Progenitor cell of endocrine pancreas (in vitro differentiated cells): ENCODE measurements at regions not wholly inside any gene's neighbourhood (a gene's known extent, or its start where the extent isn't known, plus 50 kb on each side); places are given as distances from the start of the nearest gene placed in this dataset.

Experiments
- DNase-seq: peaks from one replicate; pipeline ENCODE4 v3.0.0; 2021; ENCODE audit warnings: low spot score; ENCODE audit not compliant: unreplicated experiment
- H3K27ac Mint-ChIP-seq: 2 replicates; pipeline ENCODE4 v1.8.0; 2021; ENCODE audit warnings: mild to moderate bottlenecking, moderate library complexity, mixed read lengths
- H3K27me3 Mint-ChIP-seq: 2 replicates; pipeline ENCODE4 v1.8.0; 2021; ENCODE audit warnings: mixed read lengths
- H3K36me3 Mint-ChIP-seq: 2 replicates; pipeline ENCODE4 v1.8.0; 2022; ENCODE audit warnings: mixed read lengths; ENCODE audit not compliant: insufficient read depth
- H3K4me1 Mint-ChIP-seq: 2 replicates; pipeline ENCODE4 v1.8.0; 2021; ENCODE audit warnings: low read depth, mixed read lengths
- H3K4me3 Mint-ChIP-seq: 2 replicates; pipeline ENCODE4 v1.8.0; 2021; ENCODE audit warnings: low read depth, mild to moderate bottlenecking, moderate library complexity, mixed read lengths
- H3K9me3 Mint-ChIP-seq: 2 replicates; pipeline ENCODE4 v1.8.0; 2021; ENCODE audit warnings: low read depth, mixed read lengths
- TF ChIP-seq, protein P1 (sequence below): fragments of 200-600 bp; sonication (generic); IDR thresholded peaks from one replicate; pipeline ENCODE4 v1.5.0; 2021; ENCODE audit warnings: antibody characterized with exemption, mild to moderate bottlenecking; ENCODE audit not compliant: unreplicated experiment

GRCh38 chr10:23611308-23612029 is 172.6 kb downstream of the OTUD1 start:
- no peaks in the 10 kb centered on the region for H3K36me3 Mint-ChIP-seq

DNA sequence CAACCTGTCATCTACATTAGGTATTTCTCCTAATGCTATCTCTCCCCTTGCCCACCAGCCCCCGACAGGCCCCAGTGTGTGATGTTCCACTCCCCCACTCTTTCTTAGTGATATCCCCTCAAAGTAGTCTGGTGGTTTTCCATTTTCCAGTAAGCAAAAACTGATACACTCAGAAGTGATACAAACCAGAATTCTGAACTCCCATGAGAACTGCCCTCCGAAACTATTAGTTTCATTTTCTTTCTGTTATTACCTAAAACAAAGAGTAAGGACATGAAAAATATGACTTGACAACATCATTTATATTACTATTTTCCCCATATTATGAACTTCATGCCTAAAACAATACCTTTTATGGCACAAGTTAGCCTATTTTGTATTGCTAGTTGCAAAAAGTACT is 175.0 kb downstream of the OTUD1 start:
- H3K27me3 Mint-ChIP-seq = no peaks in the 10 kb centered on the region
- H3K36me3 Mint-ChIP-seq = no peaks in the 10 kb centered on the region
- no peak overlapping the region for H3K4me3 Mint-ChIP-seq
- DNase-seq = no peak
- no peaks in the 10 kb centered on the region for H3K9me3 Mint-ChIP-seq
- TF ChIP-seq, protein P1, sequence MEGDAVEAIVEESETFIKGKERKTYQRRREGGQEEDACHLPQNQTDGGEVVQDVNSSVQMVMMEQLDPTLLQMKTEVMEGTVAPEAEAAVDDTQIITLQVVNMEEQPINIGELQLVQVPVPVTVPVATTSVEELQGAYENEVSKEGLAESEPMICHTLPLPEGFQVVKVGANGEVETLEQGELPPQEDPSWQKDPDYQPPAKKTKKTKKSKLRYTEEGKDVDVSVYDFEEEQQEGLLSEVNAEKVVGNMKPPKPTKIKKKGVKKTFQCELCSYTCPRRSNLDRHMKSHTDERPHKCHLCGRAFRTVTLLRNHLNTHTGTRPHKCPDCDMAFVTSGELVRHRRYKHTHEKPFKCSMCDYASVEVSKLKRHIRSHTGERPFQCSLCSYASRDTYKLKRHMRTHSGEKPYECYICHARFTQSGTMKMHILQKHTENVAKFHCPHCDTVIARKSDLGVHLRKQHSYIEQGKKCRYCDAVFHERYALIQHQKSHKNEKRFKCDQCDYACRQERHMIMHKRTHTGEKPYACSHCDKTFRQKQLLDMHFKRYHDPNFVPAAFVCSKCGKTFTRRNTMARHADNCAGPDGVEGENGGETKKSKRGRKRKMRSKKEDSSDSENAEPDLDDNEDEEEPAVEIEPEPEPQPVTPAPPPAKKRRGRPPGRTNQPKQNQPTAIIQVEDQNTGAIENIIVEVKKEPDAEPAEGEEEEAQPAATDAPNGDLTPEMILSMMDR = no peak
- H3K4me1 Mint-ChIP-seq = peaks cover under 1% of the 10 kb centered on the region
- no peak overlapping the region for H3K27ac Mint-ChIP-seq

More at GRCh38 chr10:23611308-23612029, 172.6 kb downstream of the OTUD1 start:
- no peak for DNase-seq
- Mint-ChIP-seq H3K4me1 (peaks cover 3% of the 10 kb centered on the region), H3K27ac (no peak overlapping the region), H3K27me3 (no peaks in the 10 kb centered on the region), H3K4me3 (no peak overlapping the region), H3K9me3 (no peaks in the 10 kb centered on the region)
- TF ChIP-seq, protein P1 = no peak

DNA sequence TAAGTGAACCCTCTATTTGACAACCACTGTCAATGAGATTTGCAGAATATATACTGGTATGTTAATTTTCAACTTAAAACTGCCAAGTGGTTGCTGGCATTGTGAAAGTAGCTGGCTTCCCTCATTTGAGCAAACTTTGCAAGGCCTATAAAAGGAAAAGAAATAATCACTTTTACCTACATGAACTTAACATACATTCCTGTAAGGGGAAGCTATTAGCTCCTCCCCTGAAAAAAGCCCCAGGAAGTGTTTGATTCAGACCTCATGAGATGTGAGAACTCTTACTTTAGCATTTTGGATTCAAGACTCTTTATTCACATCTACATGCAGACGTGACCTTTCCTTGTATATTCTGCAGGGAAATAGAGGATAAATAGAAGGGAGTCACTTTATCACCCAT is 175.6 kb downstream of the OTUD1 start:
- Mint-ChIP-seq H3K4me1 (no peaks in the 10 kb centered on the region), H3K27ac (no peak overlapping the region), H3K9me3 (no peaks in the 10 kb centered on the region), H3K36me3 (no peaks in the 10 kb centered on the region), H3K4me3 (no peak overlapping the region), H3K27me3 (peaks cover 3% of the 10 kb centered on the region)
- DNase-seq = no peak
- TF ChIP-seq, protein P1 = no peak

DNA sequence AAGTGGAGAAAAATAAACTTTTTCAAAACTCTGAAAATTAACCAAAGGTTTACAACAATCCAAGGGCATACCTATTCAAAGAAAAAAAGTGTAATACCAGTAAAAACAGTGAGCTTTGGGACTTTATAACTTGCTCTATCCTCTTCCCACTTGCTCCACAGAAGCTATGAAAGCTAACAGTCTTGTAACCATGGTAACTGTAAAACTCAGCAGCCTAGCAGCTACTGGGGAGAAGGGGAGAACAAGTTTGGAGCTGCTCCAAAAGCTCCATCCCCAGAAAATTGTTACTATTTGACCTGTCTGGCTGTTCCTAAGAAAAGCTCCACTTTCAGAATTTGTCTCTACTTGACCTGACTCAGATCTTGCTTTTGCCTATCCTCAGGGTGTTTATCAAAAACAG is 191.5 kb downstream of the OTUD1 start:
- no peaks in the 10 kb centered on the region for H3K36me3 Mint-ChIP-seq
- no peak for DNase-seq
- no peak overlapping the region for H3K4me3 Mint-ChIP-seq
- peaks cover 8% of the 10 kb centered on the region for H3K9me3 Mint-ChIP-seq
- H3K27me3 Mint-ChIP-seq = peaks cover 9% of the 10 kb centered on the region
- H3K27ac Mint-ChIP-seq = peak overlapping the region; percentile 57
- peaks cover 20% of the 10 kb centered on the region for H3K4me1 Mint-ChIP-seq
- TF ChIP-seq, protein P1 = no peak

GRCh38 chr10:23630885-23631284 is 192.0 kb downstream of the OTUD1 start:
- peaks cover 8% of the 10 kb centered on the region for H3K9me3 Mint-ChIP-seq
- H3K27ac Mint-ChIP-seq = no peak overlapping the region
- TF ChIP-seq, protein P1 = no peak
- no peak overlapping the region for H3K4me3 Mint-ChIP-seq
- H3K36me3 Mint-ChIP-seq = no peaks in the 10 kb centered on the region
- H3K4me1 Mint-ChIP-seq = peaks cover 20% of the 10 kb centered on the region
- DNase-seq = no peak
- peaks cover 4% of the 10 kb centered on the region for H3K27me3 Mint-ChIP-seq
